ENCODE measurements at regions not wholly inside any gene's neighbourhood (a gene's known extent, or its start where the extent isn't known, plus 50 kb on each side); places are given as distances from the start of the nearest gene placed in this dataset.

- TF ChIP-seq CTCF (IDR thresholded peaks at IDR 0.05; ENCODE audit: borderline replicate concordance, extremely low read depth, low read length, poor library complexity, severe bottlenecking) (no peak), EZH2 (IDR thresholded peaks at IDR 0.05; ENCODE audit: borderline replicate concordance, low read depth, low read length, severe bottlenecking) (no peak)
Observed at GRCh38 chr10:53233749-53234148, 461.2 kb upstream of the MBL2 start.
